OCI-LY3 (cell line): ENCODE measurements at regions not wholly inside any gene's neighbourhood (a gene's known extent, or its start where the extent isn't known, plus 50 kb on each side); places are given as distances from the start of the nearest gene placed in this dataset.

ENCODE experiments used
- H2AFZ ChIP-seq: fragments of 200-600, 300-600 bp; shearing (Covaris generic); 2 replicates; pipeline ENCODE4 v1.6.0; 2014; ENCODE audit warnings: antibody characterized with exemption, low read depth, low read length
- H3K27ac ChIP-seq: fragments of 200-600, 300-600 bp; sonication (generic); 2 replicates; pipeline ENCODE4 v1.5.1; 2014; ENCODE audit warnings: mild to moderate bottlenecking, low read length, moderate library complexity, mixed read lengths
- H3K27me3 ChIP-seq: fragments of 200-600, 300-600 bp; sonication (generic); 2 replicates; pipeline ENCODE4 v1.6.1; 2014; ENCODE audit warnings: low read depth, low read length, mixed read lengths
- H3K36me3 ChIP-seq: fragments of 200-600, 300-600 bp; sonication (generic); replicated peaks from 2 replicates; pipeline ENCODE3; 2014; ENCODE audit warnings: low read depth, low read length, mixed read lengths
- H3K4me1 ChIP-seq: fragments of 300-600, 200-600 bp; sonication (generic); 2 replicates; pipeline ENCODE4 v1.6.1; 2014; ENCODE audit warnings: low read length, mixed read lengths
- H3K4me2 ChIP-seq: fragments of 200-600, 300-600 bp; sonication (generic); 2 replicates; pipeline ENCODE4 v1.6.1; 2014; ENCODE audit warnings: low read length, mixed read lengths
- H3K4me3 ChIP-seq: fragments of 300-600, 200-600 bp; sonication (generic); 2 replicates; pipeline ENCODE4 v1.5.1; 2014; ENCODE audit warnings: antibody characterized with exemption, mild to moderate bottlenecking, low read length, moderate library complexity
- H3K79me2 ChIP-seq: fragments of 300-600, 200-600 bp; shearing (Covaris generic); 2 replicates; pipeline ENCODE4 v1.6.1; 2014; ENCODE audit warnings: mild to moderate bottlenecking, low read length, mixed read lengths
- H3K9ac ChIP-seq: fragments of 300-600, 200-600 bp; shearing (Covaris generic); 2 replicates; pipeline ENCODE4 v1.6.0; 2014; ENCODE audit warnings: mild to moderate bottlenecking, low read length, moderate library complexity
- H3K9me3 ChIP-seq: fragments of 200-600, 300-600 bp; shearing (Covaris generic); 2 replicates; pipeline ENCODE4 v1.6.1; 2014; ENCODE audit warnings: low read length, mixed read lengths; ENCODE audit not compliant: insufficient read depth
- H4K20me1 ChIP-seq: fragments of 200-600, 300-600 bp; sonication (generic); 2 replicates; pipeline ENCODE4 v1.6.1; 2016; ENCODE audit warnings: low read length, mixed read lengths; ENCODE audit not compliant: insufficient read depth
- CTCF ChIP-seq: fragments of 200-600, 300-600 bp; sonication (generic); IDR thresholded peaks from 2 replicates; pipeline ENCODE4 v1.5.1; 2014; ENCODE audit warnings: antibody characterized with exemption, low read length, low read depth
- EZH2phosphoT487 ChIP-seq: fragments of 200-600 bp; shearing (Covaris generic); IDR thresholded peaks from 2 replicates; pipeline ENCODE4 v1.6.1; 2018; ENCODE audit warnings: antibody characterized with exemption, mixed run types, low read depth

DNA sequence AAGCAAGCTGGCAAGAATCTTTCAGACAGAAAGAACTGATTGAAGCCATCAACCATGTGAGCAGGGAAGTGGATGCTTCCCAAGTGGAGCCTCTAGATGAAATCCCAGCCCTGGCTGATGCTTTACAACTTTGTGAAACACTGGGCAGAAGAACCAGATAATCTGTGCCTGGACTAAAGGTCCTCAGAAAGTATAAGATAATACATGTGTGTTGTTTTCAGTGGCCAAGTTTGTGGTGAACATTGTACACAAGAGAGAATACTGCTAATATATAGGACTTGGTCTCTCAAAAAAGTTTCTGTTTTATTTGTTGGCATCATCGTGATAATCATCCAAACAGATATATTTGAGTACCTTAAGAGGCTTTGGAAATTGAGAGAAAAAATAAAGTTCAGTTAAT lies 1367.8 kb upstream of the IGFBP7 start:
- H2AFZ ChIP-seq = no peak overlapping the region
- no peaks in the 10 kb centered on the region for H3K27me3 ChIP-seq
- H3K4me2 ChIP-seq = no peak overlapping the region
- no peaks in the 10 kb centered on the region for H3K4me1 ChIP-seq
- H3K36me3 ChIP-seq = no peaks in the 10 kb centered on the region
- H3K4me3 ChIP-seq = no peak overlapping the region
- H4K20me1 ChIP-seq = no peaks in the 10 kb centered on the region
- no peak overlapping the region for H3K9ac ChIP-seq
- no peaks in the 10 kb centered on the region for H3K79me2 ChIP-seq
- H3K9me3 ChIP-seq = no peaks in the 10 kb centered on the region
- H3K27ac ChIP-seq = no peak overlapping the region
- no peak for TF ChIP-seq CTCF
- no peak for TF ChIP-seq EZH2phosphoT487

GRCh38 chr4:58477513-58477912 lies 1367.3 kb upstream of the IGFBP7 start:
- no peak overlapping the region for H3K4me2 ChIP-seq
- H3K36me3 ChIP-seq = no peaks in the 10 kb centered on the region
- TF ChIP-seq EZH2phosphoT487 (no peak), CTCF (no peak)
- no peaks in the 10 kb centered on the region for H3K9me3 ChIP-seq
- H4K20me1 ChIP-seq = no peaks in the 10 kb centered on the region
- no peaks in the 10 kb centered on the region for H3K27me3 ChIP-seq
- H3K4me1 ChIP-seq = no peaks in the 10 kb centered on the region
- H2AFZ ChIP-seq = no peak overlapping the region
- H3K27ac ChIP-seq = no peak overlapping the region
- no peak overlapping the region for H3K9ac ChIP-seq
- no peaks in the 10 kb centered on the region for H3K79me2 ChIP-seq
- no peak overlapping the region for H3K4me3 ChIP-seq

DNA sequence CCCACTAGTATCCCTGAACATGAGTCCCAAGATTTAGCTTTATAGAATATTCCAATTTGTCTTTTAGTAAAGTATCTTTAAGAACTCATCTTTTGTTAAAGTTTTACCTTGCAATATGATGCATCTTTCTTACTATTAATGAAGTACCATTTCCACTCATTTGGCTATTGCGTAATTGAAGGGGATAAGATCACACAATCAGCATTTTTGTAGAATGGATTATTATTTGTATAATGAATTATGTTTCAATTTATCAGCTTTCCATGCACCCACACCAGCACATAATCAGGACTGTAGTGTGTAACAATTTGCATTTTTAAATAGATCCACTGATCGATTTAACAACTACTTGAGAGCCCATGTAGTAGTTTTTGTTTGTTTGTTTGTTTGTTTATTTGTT lies 1364.9 kb upstream of the IGFBP7 start:
- Histone ChIP-seq H3K9me3 (no peaks in the 10 kb centered on the region), H3K4me1 (no peaks in the 10 kb centered on the region), H4K20me1 (no peaks in the 10 kb centered on the region), H3K36me3 (no peaks in the 10 kb centered on the region), H3K79me2 (no peaks in the 10 kb centered on the region), H3K9ac (no peak overlapping the region), H3K4me2 (no peak overlapping the region), H2AFZ (no peak overlapping the region), H3K27me3 (no peaks in the 10 kb centered on the region), H3K27ac (no peak overlapping the region), H3K4me3 (no peak overlapping the region)
- TF ChIP-seq CTCF (no peak), EZH2phosphoT487 (no peak)

- Histone ChIP-seq H2AFZ (no peak overlapping the region), H3K4me1 (no peaks in the 10 kb centered on the region), H3K36me3 (no peaks in the 10 kb centered on the region), H3K4me3 (no peak overlapping the region), H3K9me3 (no peaks in the 10 kb centered on the region), H4K20me1 (no peaks in the 10 kb centered on the region), H3K9ac (no peak overlapping the region), H3K27ac (no peak overlapping the region), H3K79me2 (no peaks in the 10 kb centered on the region), H3K4me2 (no peak overlapping the region), H3K27me3 (no peaks in the 10 kb centered on the region)
- TF ChIP-seq EZH2phosphoT487 (no peak), CTCF (no peak)
These were observed 1354.8 kb upstream of the IGFBP7 start for GRCh38 chr4:58465031-58465430.
